Cardiac septum (tissue), 1 donor: ENCODE measurements at regions not wholly inside any gene's neighbourhood (a gene's known extent, or its start where the extent isn't known, plus 50 kb on each side); places are given as distances from the start of the nearest gene placed in this dataset.
"Not testable (repeated sequence)": the region's sequence is repeated elsewhere in the genome, so short reads cannot be mapped to it uniquely, and the experiment has no call there.

Experiments
- DNase-seq: peaks from one replicate; pipeline ENCODE4 v3.0.0-alpha.2; 2020; ENCODE audit warnings: low spot score
- intact Hi-C: fragments of 100-400 bp; cut with DNase I; formaldehyde crosslinking; loops from one replicate; pipeline ENCODE4 v1.14.0; 2022
- donor health status: DM: no; HTN: no; CAD: no.

DNA sequence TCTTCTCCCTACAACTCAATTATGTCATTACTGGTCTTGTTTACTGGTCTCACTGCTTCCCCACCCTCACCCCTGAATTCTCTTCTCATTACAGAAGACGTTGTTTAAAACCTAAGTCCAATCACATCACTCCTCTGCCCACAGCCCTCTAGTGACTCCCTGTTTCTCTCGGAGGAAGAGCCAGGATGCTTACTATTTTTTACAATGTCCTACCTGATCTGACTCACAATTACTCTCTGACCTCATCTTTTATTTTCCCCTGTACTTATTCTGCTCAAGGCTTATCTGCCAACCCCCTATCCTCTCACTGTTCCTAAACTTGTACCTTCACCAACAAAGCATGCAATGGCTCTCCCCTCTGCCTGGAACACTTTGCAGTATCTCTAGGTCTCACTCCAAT is 400.4 kb upstream of the PTCHD4 start:
- no peak for DNase-seq
- intact Hi-C loops: no loop called here

DNA sequence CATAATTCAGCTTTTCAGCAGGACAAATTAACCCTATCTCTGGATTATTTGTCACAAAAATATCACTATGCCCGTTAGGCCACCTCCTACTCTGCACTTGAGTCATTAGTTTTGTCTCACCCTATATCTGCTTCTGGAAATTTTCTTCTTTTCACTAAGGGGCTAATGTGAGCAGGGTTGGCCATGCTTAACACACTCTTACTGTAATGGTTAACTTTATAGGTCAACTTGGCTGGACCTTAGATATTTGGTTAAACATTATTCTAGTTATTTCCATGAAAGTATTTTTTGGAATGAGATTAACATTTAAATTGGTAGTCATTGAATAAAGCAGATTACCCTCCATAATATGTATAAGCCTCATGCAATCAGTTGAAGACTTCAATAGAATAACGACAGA is 394.6 kb upstream of the PTCHD4 start:
- intact Hi-C loops: no loop called here

DNA sequence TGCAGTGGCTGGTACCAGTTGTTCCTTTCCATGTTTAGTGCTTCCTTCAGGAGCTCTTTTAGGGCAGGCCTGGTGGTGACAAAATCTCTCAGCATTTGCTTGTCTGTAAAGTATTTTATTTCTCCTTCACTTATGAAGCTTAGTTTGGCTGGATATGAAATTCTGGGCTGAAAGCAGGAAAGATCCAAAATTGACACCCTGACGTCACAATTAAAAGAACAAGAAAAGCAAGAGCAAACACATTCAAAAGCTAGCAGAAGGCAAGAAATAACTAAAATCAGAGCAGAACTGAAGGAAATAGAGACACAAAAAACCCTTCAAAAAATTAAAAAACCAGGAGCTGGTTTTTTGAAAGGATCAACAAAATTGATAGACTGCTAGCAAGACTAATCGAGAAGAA is 382.4 kb upstream of the PTCHD4 start:
- intact Hi-C loops, DNase-seq: not testable (repeated sequence)

More for the DNA sequence above, 394.6 kb upstream of the PTCHD4 start:
- DNase-seq: no peak

DNA sequence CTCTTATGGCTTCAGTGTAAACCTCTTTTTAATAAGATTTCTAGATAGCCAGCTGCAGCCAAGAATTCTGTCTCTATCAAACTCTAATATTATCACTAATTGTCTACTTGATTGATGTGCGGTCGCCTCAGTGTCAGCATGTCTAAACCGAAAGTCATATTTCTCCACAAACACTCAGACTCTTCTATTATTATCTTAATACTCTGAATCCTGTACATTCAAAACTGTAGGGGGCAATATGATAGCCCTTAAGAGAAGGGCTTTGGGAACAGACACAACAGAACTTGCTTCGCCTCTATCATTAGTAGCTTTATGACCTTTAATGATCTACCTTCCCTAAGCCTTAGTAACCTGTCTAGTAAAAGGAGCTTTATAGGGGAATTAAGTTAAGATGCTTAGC is 379.7 kb upstream of the PTCHD4 start:
- no peak for DNase-seq
- intact Hi-C loops: no loop called here

DNA sequence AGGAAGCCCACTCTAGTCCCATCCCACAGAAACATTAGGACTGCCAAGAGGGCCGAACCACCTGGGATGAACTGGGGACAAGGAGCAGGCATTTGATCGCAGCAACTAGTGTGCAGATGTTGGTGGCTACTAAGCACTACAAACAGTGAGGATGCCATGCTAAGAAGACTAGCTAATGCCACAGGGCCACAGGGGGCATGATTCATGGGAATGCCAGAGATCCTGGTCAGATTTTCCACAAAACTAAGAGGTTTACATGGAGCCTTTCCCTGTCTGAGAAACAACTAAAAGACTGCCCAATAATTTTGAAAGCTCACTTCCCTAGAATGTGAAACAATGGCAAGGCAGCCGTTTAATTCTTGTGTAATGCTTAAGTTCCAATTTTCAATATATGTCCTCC is 375.9 kb upstream of the PTCHD4 start:
- intact Hi-C loops: no loop called here
- no peak for DNase-seq

DNA sequence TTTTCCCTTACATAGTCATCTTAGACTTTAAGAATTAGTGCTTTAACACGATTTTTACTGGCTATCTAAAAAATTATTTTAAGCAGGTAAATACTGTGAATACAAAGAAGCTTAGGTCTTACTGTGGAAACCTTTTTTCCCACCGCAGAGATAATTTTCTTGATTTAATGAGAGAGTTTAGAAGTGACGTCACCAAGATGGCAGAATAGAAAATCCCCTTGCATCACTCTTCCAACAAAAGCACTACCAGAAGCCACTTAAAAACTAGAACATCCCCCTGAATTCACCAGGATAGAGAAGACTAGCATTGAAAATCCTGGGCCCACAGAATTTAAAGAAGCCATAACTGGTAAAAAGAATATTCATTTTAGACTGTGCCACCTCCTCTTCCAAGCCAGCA is 375.4 kb upstream of the PTCHD4 start:
- intact Hi-C loops: no loop called here
- DNase-seq: no peak

DNA sequence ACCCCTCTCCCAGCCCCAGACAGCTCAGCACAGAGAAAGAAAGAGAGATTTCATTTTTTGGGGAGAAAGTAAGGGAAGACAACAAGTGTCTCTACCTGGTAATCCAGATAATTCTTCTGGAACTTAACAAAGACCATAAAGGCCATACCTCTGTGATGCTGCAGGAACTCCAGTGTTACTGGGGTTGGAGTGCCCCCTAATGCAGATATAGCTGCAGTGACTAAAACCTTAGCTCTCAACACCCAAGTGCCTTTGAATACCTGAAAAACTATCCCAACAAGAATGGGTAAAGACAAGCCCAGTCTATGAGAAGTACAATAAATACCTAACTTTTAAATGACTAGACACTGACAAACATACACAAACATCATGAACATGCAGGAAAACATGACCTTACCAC is 365.3 kb upstream of the PTCHD4 start:
- intact Hi-C loops: no loop called here
- DNase-seq: no peak

DNA sequence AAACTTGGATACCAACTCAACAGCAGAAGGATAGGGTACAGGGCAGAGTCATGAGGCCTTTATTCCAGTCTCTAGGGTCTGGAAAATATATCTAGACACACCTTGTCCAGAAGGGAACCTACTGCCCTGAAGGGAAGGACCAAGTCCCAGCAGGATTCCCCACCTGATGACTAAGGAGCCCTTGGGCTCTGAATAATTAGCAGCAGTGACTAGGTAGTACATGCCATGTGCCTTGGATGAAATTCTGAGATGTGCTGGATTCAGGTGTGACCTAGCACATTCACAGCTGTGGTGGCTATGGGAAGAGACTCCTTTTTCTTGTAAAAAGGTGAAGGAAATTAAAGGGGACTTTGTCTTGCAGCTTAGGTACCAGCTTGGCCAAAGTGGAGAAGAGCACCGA is 364.3 kb upstream of the PTCHD4 start:
- intact Hi-C loops: no loop called here
- DNase-seq: no peak

DNA sequence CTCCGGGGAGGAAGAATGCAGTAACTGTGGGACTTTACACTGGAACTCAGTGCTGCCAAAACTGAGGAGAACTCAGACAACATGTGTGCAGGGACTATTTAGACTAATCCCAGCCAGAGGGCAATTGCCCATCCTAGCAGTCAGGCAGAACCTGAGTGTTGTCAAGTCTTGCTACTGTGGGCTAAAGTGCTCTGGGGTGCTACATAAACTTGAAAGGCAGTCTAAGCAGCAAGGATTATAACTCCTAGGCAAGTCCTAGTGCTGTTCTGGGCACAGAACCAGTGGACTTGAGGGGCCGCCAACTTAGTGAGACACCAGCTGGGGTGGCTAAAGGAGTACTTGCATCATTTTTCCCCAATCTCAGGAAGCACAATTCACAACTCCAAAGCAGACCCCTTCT is 363.8 kb upstream of the PTCHD4 start:
- DNase-seq: no peak

DNA sequence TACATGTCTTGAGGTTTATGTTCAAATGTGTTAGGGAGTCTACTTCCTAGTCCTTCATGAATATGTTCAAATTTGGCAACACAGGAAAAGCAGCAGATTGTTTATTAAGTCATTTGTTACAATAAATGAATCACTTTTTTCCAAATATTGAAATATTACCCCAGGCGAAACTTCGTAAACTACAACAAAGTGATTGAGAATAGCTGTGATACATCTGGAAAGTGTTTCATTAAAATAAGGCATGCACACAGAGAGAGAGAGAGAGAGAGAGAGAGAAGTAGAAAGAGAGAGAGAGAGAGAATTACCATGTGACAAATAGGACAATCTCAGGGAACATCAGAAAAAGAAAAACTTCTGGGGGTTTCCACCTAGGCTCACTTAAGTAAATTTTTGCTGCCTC is 363.1 kb upstream of the PTCHD4 start:
- no peak for DNase-seq
- intact Hi-C loops: no loop called here

More for the DNA sequence above, 363.8 kb upstream of the PTCHD4 start:
- intact Hi-C loops: no loop called here

DNA sequence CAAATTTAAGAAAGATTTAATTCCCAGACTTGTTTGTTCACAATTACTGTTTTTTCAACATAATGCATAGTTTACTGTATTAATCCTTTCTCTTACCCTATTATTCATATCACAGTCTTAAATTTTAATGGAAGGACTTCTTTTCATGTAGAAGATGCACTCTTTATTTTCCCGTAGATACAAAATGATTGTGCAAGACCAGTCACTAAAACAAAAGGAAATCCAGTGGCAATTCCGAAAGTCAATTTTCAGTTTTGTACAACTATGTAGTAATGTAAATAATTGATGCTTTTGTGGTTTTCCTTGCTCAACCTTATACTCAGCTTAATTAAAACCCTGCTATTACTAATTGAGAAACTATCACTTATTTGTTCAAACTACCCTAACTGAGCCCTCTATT is 361.5 kb upstream of the PTCHD4 start:
- intact Hi-C loops: no loop called here
- no peak for DNase-seq

DNA sequence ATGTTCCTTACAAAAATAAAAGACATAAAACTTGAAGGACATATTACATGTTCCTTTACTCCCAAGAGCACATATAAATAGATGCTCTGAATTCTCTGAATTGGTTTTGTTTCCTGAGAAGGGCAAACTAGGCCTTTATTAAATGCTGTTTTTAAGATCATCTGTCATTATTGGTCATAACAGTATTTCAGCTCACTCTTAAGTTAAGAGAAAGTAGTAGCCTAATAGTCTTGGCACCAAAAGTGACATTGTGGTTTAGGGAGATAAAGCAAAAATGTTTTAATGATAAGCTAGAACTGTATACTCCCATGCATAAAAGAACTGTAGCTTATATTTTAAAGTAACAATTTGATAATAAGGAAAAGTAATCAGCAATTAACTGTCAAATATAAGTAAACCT is 361.1 kb upstream of the PTCHD4 start:
- intact Hi-C loops: no loop called here
- no peak for DNase-seq

DNA sequence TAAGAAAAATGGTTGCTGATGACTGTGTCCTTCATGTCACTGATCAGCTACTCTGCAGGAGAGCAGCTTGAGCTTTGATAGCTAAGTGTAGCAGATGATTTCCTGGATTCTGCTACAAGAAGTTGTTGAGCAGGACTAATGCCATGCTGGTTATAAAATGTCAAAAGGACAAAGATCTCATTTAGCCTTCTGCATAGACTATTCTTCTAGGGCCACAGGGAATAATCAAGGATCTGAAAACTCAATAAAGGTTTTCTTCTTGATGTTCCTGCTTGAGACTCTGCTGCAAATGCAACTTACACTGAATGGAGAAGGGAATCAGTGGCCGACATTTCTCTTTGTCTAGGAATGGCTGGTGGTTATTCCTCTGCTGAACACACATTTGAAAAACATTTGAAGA is 360.3 kb upstream of the PTCHD4 start:
- intact Hi-C loops: no loop called here
- no peak for DNase-seq

DNA sequence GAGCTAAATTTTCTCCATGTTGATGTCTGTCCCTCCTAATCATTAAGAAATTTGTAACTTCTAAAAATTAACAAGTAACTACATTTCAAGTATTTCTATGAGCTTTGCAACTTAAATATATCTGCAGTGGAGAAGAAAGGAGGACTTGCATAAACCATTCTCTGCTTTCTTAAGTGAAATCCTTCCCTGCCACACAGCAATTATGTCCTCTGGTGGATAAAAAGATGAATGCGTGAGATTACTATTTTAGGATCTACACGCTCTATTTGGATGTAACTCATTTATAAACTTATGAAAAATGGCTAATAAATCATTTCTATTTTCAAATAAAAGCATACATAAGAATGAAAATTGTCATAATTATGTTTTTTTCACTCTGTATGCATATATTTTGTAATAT is 338.0 kb upstream of the PTCHD4 start:
- intact Hi-C loops: no loop called here
- DNase-seq: no peak

DNA sequence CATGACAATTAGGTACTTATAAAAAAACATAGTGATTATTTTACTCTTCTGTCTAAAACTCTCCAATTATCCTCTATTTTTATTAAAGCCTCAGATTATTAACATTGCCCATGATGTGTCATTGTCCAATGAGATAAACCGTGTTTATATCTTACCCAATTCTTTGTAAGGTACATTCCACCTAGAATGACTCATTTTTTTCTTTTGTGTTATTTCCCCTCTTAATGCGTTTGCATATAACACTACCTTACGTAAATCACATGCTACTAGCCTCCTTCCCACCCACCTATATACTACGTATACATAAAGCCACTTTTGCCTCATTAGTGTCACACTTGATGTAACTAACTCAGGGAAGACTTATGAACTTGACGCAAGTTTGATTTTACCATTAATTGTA is 336.3 kb upstream of the PTCHD4 start:
- intact Hi-C loops: no loop called here

DNA sequence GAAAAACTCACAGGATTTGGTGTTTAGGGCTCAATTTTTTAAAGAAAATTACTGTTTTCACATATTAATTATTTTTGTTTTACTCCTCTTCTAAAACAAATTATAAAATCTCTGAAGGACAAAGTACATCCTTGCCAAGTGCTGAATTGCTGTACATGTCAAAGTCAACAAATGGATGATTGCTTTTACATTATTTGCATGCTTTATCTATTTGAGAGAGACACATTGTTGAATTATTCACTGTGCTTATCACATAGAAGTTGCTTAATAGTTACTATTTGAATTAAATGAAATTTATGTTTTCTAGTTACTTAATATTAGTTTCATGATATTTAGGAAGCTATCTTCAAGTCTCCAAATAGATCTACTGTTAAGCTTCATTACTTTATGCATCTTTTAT is 318.6 kb upstream of the PTCHD4 start:
- intact Hi-C loops: no loop called here
- no peak for DNase-seq

More for the DNA sequence above, 336.3 kb upstream of the PTCHD4 start:
- no peak for DNase-seq

DNA sequence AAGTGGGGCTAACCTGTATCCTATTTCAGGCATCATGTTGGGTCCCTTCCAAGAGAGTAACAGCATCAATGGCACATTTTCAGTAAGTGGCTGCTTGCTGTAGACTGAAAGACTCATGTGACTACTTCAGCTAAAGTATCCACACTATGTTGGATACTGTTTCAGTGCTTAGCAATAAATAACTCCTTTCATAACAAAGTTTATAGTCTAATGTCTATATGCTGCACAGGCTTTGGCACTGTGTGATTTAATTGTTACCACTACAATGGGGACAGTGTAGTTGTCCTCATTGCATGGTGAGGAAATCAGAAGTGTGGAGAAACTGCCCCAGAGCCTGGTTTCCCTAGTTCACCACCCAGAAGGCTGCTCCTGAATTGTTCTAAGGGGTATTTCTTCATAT is 318.0 kb upstream of the PTCHD4 start:
- DNase-seq: no peak
- intact Hi-C loops: no loop called here

DNA sequence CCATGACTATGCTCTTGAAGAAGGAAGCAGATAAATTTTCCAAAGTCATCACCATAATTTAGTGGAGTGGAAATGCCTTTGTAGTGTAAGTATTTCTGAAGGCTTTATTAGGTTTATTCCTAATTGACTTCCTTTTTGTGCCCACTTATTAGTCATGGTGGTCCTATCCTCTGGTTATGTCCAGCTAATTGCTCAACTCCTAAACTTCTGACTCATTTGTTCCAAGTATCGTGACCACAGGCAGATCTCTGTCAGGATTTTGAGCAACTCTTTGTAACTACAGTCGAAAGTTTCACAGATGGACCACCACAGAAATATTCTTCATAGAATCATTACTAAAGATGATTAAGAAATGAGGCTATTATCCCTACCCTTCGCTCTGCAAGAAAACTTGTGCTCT is 315.6 kb upstream of the PTCHD4 start:
- DNase-seq: no peak
- intact Hi-C loops: no loop called here

DNA sequence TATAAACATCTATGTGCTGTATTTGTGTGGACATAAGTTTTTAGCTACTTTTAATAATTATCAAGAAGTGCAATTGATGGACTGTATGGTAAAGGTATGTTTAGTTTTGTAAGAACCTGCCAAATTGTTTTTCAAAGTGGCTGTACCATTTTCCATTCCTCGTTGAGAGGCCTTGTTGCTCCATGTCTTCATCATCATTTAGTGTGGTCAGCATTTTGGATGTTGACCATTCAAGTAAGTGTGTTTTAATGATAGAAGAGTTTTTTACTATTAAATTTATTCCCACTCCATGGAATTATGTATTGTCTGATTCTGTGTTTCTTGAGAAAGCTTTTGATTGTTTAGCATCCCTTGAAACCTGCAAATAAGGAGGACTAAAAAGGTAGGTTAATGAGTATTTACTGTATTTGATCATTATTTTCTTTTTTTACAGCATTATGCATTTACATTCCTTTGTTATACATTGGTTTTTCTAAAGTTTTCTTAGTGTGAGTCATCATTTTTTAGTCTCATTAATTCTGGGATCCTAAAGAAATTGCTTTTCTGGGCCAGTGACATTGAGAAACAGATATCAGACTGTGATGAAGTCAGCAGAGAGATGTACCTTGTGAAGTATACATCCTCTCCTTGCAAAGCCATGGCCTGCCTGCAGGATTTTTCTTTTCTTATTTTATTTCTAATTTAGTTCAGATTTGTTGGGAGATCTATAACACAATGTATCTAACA is 312.8 kb upstream of the PTCHD4 start:
- no peak for DNase-seq
- intact Hi-C loops: no loop called here

DNA sequence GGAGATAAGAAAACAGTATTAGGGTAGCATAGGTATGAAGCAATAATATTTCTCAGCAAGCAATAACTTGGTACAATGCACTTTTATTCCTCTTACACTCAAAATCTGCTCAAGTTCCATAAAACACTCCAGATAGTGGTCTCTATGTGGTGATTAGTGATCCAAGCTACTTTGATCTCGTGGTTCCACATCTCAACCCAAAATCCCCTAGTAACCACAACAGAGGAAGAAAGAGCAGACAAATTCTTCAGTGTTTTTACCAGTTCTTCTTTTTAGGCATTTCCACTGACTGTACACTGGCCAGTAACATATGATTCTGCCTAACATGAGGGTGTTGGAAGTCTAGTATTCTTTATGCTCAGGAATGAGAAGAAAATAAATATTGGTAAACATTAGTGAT is 309.0 kb upstream of the PTCHD4 start:
- DNase-seq: no peak
- intact Hi-C loops: no loop called here

DNA sequence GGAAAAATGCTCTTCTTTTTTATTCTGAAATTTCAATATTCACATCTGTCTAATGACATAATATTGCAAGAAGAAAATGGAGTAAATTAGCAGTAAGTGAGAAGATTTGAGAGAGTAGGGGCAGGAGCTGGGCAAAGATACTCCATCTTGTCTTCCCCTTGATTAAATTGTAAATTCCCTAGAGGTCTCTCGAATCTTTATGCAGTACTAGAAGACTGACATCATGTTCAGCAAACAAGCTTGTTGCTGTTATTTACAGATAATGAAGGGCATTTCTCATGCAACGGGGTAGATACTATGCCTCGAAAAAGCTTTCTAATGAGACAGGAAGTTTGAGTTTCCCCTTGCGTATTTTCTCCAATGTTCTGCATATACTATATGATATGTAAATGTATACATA is 306.9 kb upstream of the PTCHD4 start:
- no peak for DNase-seq
- intact Hi-C loops: no loop called here

DNA sequence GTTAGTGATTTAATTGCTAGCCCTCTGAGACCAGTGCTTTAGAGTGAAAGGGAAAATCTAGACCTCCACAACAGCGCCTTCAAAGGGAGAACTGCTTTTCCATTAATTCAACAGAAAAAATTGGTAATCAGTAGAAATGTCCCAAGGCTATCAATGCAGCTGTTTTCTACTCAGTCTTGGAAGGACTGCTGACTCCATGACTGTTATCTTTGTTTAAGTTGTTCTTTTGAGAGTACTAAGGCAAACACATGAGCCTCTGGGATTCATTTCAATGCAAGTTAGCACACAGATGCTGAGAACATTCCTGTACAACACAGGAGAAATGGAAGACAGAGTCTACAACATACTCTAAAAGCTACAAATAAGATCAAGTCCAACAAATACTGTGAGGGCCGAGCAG is 301.7 kb upstream of the PTCHD4 start:
- intact Hi-C loops: no loop called here

More for the DNA sequence above, 301.7 kb upstream of the PTCHD4 start:
- no peak for DNase-seq
